ENCODE measurements at regions not wholly inside any gene's neighbourhood (a gene's known extent, or its start where the extent isn't known, plus 50 kb on each side); places are given as distances from the start of the nearest gene placed in this dataset.

- no peak for DNase-seq (ENCODE audit: low read depth)
- no peak overlapping the region for H3K4me3 ChIP-seq (ENCODE audit: low read length)
- no peak for TF ChIP-seq CTCF (conservative IDR thresholded peaks at IDR 0.05; ENCODE audit: low read depth, low read length)
Measured at GRCh38 chr19:30281906-30282305, 90.3 kb upstream of the ZNF536 start.

- no peak for DNase-seq (ENCODE audit: low read depth)
- no peak overlapping the region for H3K4me3 ChIP-seq (ENCODE audit: low read length)
- no peak for TF ChIP-seq CTCF (conservative IDR thresholded peaks at IDR 0.05; ENCODE audit: low read depth, low read length)
Measured at GRCh38 chr19:30283556-30283955, 88.6 kb upstream of the ZNF536 start.

- no peak for TF ChIP-seq CTCF (conservative IDR thresholded peaks at IDR 0.05; ENCODE audit: low read depth, low read length)
- DNase-seq (ENCODE audit: low read depth), result no peak
- no peak overlapping the region for H3K4me3 ChIP-seq (ENCODE audit: low read length)
Measured at GRCh38 chr19:30284209-30284608, 88.0 kb upstream of the ZNF536 start.

GRCh38 chr19:30284885-30285284 is 87.3 kb upstream of the ZNF536 start:
- no peak overlapping the region for H3K4me3 ChIP-seq (ENCODE audit: low read length)
- no peak for TF ChIP-seq CTCF (conservative IDR thresholded peaks at IDR 0.05; ENCODE audit: low read depth, low read length)
- no peak for DNase-seq (ENCODE audit: low read depth)

- no peak for DNase-seq (ENCODE audit: low read depth)
- no peak for TF ChIP-seq CTCF (conservative IDR thresholded peaks at IDR 0.05; ENCODE audit: low read depth, low read length)
- H3K4me3 ChIP-seq (ENCODE audit: low read length), result no peak overlapping the region
Measured at GRCh38 chr19:30286378-30286777, 85.8 kb upstream of the ZNF536 start.

GRCh38 chr19:30287259-30287658 is 84.9 kb upstream of the ZNF536 start:
- no peak for DNase-seq (ENCODE audit: low read depth)
- no peak overlapping the region for H3K4me3 ChIP-seq (ENCODE audit: low read length)
- no peak for TF ChIP-seq CTCF (conservative IDR thresholded peaks at IDR 0.05; ENCODE audit: low read depth, low read length)

- no peak for TF ChIP-seq CTCF (conservative IDR thresholded peaks at IDR 0.05; ENCODE audit: low read depth, low read length)
- DNase-seq (ENCODE audit: low read depth), result no peak
- no peak overlapping the region for H3K4me3 ChIP-seq (ENCODE audit: low read length)
Measured at GRCh38 chr19:30287973-30288372, 84.2 kb upstream of the ZNF536 start.

All from retinal pigment epithelial cell (primary cell).